Activated CD8-positive, alpha-beta memory T cell treated with anti-CD3 and anti-CD28 coated beads for 48 hours (primary cell): ENCODE measurements at regions not wholly inside any gene's neighbourhood (a gene's known extent, or its start where the extent isn't known, plus 50 kb on each side); places are given as distances from the start of the nearest gene placed in this dataset.

Source experiments
- DNase-seq, 3 experiments: peaks; one replicate each; pipeline ENCODE4 v3.0.0-alpha.2; 2020; ENCODE audit warnings: low read depth in 2 of 3, low spot score in 2 of 3

- DNase-seq, result no peak
Measured at GRCh38 chr18:37985126-37985525, 419.5 kb upstream of the CELF4 start.

- DNase-seq, result no peak
Measured at GRCh38 chr18:37980556-37980955, 415.0 kb upstream of the CELF4 start.

GRCh38 chr18:37975446-37975845 is 409.8 kb upstream of the CELF4 start:
- DNase-seq, result no peak

GRCh38 chr18:37967261-37967660 is 401.7 kb upstream of the CELF4 start:
- no peak for DNase-seq

GRCh38 chr18:37965572-37965970 is 400.0 kb upstream of the CELF4 start:
- no peak for DNase-seq

GRCh38 chr18:37964885-37965571 is 399.4 kb upstream of the CELF4 start:
- DNase-seq, result no peak

- DNase-seq, result no peak
Measured at GRCh38 chr18:37963837-37964236, 398.2 kb upstream of the CELF4 start.

- no peak for DNase-seq
Measured at GRCh38 chr18:37962316-37962966, 396.8 kb upstream of the CELF4 start.

- DNase-seq, result no peak
Measured at GRCh38 chr18:37958499-37958898, 392.9 kb upstream of the CELF4 start.

- no peak for DNase-seq
Measured at GRCh38 chr18:37956902-37957301, 391.3 kb upstream of the CELF4 start.

GRCh38 chr18:37956020-37956419 is 390.4 kb upstream of the CELF4 start:
- DNase-seq, result no peak

- DNase-seq, result no peak
Measured at GRCh38 chr18:37955201-37955600, 389.6 kb upstream of the CELF4 start.

- DNase-seq, result no peak
Measured at GRCh38 chr18:37953876-37954275, 388.3 kb upstream of the CELF4 start.

GRCh38 chr18:37948471-37948870 is 382.9 kb upstream of the CELF4 start:
- no peak for DNase-seq

GRCh38 chr18:37946324-37946723 is 380.7 kb upstream of the CELF4 start:
- no peak for DNase-seq

GRCh38 chr18:37944700-37945270 is 379.2 kb upstream of the CELF4 start:
- no peak for DNase-seq

- no peak for DNase-seq
Measured at GRCh38 chr18:37937287-37937686, 371.7 kb upstream of the CELF4 start.

GRCh38 chr18:37935086-37935485 is 369.5 kb upstream of the CELF4 start:
- no peak for DNase-seq

- DNase-seq, result no peak
Measured at GRCh38 chr18:37930640-37931039, 365.0 kb upstream of the CELF4 start.

GRCh38 chr18:37922162-37922561 is 356.6 kb upstream of the CELF4 start:
- DNase-seq, result no peak

- DNase-seq, result no peak
Measured at GRCh38 chr18:37920865-37921264, 355.3 kb upstream of the CELF4 start.

GRCh38 chr18:37913051-37913450 is 347.5 kb upstream of the CELF4 start:
- DNase-seq, result no peak

- DNase-seq, result no peak
Measured at GRCh38 chr18:37902344-37902743, 336.7 kb upstream of the CELF4 start.
